Stimulated activated CD4-positive, alpha-beta T cell treated with anti-CD3 and anti-CD28 coated beads, Interleukin-1b, Interleukin-23, amount 100 ng/mL, for 24 hours (primary cell): ENCODE measurements at regions not wholly inside any gene's neighbourhood (a gene's known extent, or its start where the extent isn't known, plus 50 kb on each side); places are given as distances from the start of the nearest gene placed in this dataset.
"Not testable (repeated sequence)": the region's sequence is repeated elsewhere in the genome, so short reads cannot be mapped to it uniquely, and the experiment has no call there.

Experiments
- DNase-seq, 4 experiments: peaks; one replicate each; pipeline ENCODE4 v3.0.0-alpha.2; 2020; ENCODE audit warnings: low read depth in 4 of 4, low spot score in 1 of 4

- no peak for DNase-seq
Observed at GRCh38 chr5:125229556-125229955, 483.1 kb upstream of the ZNF608 start.

DNA sequence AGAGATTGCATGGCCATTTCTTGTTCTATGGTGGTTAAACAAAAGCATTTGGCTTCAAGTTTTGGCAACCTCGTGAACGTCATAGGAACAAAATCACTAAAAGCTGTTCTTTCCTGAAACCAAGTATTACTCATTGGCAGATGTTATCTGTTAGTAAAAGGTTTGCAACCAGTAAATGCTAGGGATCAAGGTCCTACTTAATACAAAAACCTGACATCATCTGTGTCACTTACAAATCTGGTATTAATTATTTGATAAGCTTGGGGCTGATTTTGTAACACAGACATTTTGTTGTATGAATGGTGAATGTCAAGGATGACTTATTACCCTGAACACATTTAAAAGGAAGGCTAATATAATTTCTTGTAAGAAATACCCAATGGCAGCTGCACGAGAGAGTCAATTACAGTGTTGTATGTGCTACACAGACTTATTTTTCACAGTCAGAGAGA lies 486.4 kb upstream of the ZNF608 start:
- DNase-seq: no peak

- DNase-seq: no peak
Observed at GRCh38 chr5:125233944-125234343, 487.5 kb upstream of the ZNF608 start.

GRCh38 chr5:125236007-125236406 lies 489.6 kb upstream of the ZNF608 start:
- no peak for DNase-seq

- no peak for DNase-seq
Observed at GRCh38 chr5:125236981-125237380, 490.5 kb upstream of the ZNF608 start.

DNA sequence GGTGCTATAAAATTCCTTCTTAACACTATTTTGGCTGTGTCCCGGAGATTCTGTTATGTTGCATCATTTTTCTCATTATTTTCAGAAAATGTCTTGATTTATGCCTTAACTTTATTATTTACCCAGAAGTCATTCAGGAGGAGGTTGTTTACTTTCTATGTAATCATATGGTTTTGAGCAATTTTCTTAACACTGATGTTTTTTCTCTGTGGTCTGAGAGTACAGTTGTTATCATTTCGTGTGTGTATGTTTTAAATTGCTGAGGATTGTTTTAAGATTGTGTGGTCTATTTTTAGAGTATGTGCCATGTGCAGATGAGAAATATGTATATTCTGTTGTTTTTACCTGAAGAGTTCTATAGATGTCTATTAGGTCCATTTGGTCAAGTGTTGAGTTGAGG lies 498.1 kb upstream of the ZNF608 start:
- DNase-seq: no peak

- DNase-seq: no peak
Observed at GRCh38 chr5:125245216-125245615, 498.8 kb upstream of the ZNF608 start.

DNA sequence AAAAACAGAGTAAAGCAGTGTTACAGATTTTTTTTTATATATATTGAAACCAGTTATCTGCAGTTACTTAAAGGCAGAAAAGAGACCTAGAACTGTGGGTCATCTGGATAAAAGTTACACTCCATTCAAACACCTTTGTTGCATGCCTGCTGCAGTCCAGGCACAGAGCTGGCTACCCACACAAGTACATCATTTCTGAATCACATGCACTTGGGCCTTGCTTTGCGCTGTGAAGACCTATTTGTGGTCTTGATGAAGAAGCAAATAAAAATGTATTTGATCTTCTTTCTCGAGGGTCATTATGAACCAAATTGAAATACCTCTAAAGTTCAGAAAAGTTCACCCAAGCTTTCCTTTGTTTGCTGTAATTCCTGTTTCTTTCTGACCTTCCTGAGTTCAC lies 503.0 kb upstream of the ZNF608 start:
- DNase-seq: no peak

- no peak for DNase-seq
Observed at GRCh38 chr5:125251703-125252102, 505.3 kb upstream of the ZNF608 start.

- not testable (repeated sequence) for DNase-seq
Observed at GRCh38 chr5:125253634-125254033, 507.2 kb upstream of the ZNF608 start.

DNA sequence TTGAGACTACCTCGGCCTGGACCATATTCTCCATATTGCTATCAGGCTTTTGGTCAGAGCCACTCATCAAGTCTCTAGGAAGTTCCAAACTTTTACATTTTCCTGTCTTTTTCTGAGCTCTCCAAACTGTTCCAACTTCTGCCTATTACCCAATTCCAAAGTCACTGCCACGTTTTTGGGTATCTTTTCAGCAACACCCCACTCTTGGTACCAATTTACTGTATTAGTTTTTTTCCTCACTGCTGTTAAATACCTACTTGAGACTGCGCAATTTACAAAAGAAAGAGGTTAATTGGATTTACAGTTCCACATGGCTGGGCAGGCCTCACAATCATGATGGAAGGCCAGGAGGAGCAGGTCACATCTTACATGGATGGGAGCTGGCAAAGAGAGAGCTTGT lies 507.8 kb upstream of the ZNF608 start:
- DNase-seq: no peak

DNA sequence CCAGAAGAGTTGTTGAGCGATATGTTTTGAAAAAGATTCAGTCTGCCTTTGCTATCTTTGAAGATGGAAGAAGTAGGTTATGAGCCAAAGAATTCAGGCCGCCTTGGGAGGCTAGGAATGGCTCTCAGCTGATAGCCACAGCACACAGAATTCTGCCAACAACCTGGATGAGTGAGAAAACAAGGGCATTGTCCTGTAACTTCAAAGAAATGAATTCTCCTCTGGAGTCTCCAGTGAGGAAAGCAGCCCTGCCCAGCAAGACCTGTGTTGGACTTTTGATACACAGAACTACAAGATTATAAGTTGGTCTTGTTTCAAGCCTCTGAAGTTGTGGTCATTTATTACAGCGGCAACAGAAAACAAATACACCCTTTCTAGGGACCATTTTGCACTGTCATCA lies 509.9 kb upstream of the ZNF608 start:
- no peak for DNase-seq

GRCh38 chr5:125257057-125257972 lies 510.9 kb upstream of the ZNF608 start:
- DNase-seq: no peak

DNA sequence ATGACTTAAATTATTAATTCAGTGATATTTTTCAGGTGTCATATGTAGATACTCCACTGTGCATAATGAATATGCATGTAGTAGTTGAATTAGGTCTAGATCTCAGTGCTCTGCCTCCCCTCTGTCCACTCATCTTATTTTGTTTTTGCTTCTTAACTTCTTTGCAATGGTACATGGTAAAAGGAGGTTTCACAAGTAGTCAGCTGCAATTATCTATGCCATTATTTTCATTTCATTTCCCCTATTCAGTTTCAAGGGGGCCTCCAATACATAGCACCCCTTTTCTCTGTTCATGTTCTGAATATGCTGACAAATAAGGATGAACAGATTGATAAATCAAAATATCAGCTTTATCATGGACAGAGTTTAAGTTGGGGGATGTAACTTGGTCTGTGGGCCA lies 511.6 kb upstream of the ZNF608 start:
- DNase-seq: no peak

- no peak for DNase-seq
Observed at GRCh38 chr5:125258615-125259014, 512.2 kb upstream of the ZNF608 start.

DNA sequence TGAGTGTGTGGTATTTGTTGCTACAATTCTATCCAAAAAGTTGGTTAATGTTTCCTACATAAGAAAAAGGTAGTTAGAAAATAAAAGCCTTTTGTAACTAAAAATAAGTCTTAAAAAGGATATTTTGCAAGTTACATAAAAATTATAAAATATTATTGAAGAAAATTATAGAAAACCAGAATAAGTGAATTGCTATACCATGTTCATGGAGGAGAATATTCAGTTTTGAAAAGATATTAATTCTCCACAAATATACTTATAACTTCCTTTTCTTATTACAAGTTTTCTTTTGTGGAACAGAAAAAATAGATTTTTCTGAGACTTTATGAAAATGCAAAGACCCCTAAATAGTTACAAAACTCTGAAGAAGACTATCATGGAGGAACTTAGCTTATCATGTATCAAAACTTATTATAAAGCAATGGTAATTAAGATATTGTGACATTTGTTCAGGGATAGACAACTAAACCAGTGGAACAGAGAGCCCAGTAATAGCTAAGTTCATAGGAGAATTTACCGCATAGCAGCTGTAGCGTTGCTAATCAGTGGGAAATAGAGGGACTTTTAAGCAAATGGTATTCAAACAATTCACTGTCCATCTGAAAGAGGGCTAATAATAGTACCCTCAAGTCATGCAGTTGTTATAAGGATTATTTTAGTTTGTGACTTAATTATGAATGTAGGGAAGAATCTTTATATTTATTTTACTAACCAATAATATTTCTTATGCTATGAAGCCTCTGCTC lies 515.2 kb upstream of the ZNF608 start:
- no peak for DNase-seq

- no peak for DNase-seq
Observed at GRCh38 chr5:125262782-125263181, 516.3 kb upstream of the ZNF608 start.

DNA sequence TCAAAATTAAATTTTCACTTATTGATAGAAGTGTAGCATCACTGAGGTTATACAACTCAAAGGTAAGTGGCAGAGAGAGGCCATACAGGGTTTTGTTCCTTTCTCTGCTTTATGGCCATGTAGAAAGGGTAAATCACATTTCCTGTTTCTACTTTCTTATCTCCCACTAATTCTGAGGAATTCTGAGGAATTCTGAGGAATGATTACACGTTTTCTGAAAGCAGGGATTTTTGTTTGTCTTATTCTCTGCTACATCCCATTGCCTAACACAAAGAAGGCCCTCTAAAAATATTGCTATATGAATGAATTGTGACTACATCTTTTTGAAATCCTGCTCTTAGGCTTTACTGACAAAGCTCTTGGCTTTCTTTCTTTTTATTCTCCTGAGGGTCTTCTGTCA lies 516.9 kb upstream of the ZNF608 start:
- DNase-seq: no peak

GRCh38 chr5:125266106-125266505 lies 519.7 kb upstream of the ZNF608 start:
- DNase-seq: no peak

DNA sequence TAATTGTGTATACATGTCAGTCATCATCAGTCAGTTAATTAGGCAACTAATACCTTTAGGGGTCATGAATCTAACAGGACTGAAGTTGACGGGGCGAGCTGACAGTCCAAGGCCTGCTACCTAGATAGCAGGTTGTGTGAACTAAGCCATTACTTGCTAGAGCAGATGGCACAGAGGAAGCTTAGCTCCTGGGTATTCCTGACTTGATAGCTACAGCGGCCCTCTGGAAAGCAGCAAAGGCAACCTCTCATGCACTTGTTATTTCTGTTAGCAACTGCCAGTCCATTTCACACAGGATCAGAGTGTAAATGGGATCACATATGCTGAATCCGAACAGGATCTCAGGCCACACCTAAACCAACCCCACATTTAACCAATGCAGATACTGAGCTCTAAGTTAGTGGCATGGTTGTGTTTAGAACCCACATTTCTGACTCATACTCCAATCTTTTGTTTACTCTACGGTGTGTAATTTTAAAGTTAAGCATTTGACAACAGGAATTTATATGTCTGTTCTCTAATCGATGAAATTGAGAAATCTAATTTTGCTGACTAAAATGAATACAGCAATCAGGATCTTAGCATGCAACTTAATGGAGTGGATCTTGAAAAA lies 521.3 kb upstream of the ZNF608 start:
- no peak for DNase-seq

DNA sequence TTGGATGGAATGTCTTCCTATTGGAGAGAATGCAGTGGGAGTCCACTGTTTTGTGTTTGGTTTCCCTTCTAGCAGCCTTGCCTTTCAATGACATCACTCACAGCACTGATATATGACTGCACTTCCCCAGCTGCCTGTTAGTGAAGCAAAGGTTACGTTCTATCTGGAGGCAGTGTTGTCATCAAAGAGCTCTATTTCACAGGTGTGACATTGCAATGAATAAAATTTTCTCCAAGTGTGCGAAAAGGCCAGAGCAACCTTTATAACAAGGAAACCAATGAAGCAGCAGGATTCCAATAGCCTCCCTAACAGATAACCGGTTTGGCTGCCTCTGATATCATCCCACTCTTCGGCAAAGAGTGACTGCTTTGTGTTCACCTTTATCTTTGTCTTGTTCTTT lies 523.5 kb upstream of the ZNF608 start:
- DNase-seq: no peak

GRCh38 chr5:125272357-125272756 lies 525.9 kb upstream of the ZNF608 start:
- DNase-seq: no peak
